H1 (cell line): ENCODE measurements at regions not wholly inside any gene's neighbourhood (a gene's known extent, or its start where the extent isn't known, plus 50 kb on each side); places are given as distances from the start of the nearest gene placed in this dataset.

Experiments used
- CTCF ChIA-PET: fragments of 300-600 bp; sonication (Branson Sonifier 250); formaldehyde crosslinking; loops from one replicate; lab custom pipeline; 2021; ENCODE audit not compliant: partially characterized antibody; lab: Charles Lee
- POLR2A ChIA-PET: fragments of 300-600 bp; sonication (Branson Sonifier 250); formaldehyde crosslinking; loops from one replicate; lab custom pipeline; 2021; ENCODE audit warnings: inconsistent platforms; ENCODE audit not compliant: partially characterized antibody; lab: Charles Lee
- DNase-seq, 2 experiments: peaks; one replicate each; pipeline versions ENCODE4 v3.0.0 to v3.0.0-alpha.2; 2010 to 2022; ENCODE audit warnings: low spot score in 2 of 2, low read depth in 1 of 2, mixed read lengths in 1 of 2
- FAIRE-seq: peaks from 2 replicates; lab custom pipeline; 2011; peaks lifted over from hg19 to GRCh38; lab: Jason Lieb, UNC
- H2AFZ ChIP-seq: 2 replicates; pipeline ENCODE4 v1.8.1; 2012; ENCODE audit warnings: low read length, inconsistent platforms
- H2AK5ac ChIP-seq: 2 replicates; pipeline ENCODE4 v1.6.1; 2013; ENCODE audit warnings: low read depth, low read length
- H2BK120ac ChIP-seq: replicated peaks from 2 replicates; pipeline ENCODE3; 2013; ENCODE audit warnings: low read depth, low read length, inconsistent platforms
- H2BK12ac ChIP-seq: 2 replicates; pipeline ENCODE4 v1.6.1; 2013; ENCODE audit warnings: low read depth, low read length
- H2BK15ac ChIP-seq: 2 replicates; pipeline ENCODE4 v1.6.1; 2013; ENCODE audit warnings: low read length
- H2BK20ac ChIP-seq: 2 replicates; pipeline ENCODE4 v1.6.1; 2013; ENCODE audit warnings: low read length
- H2BK5ac ChIP-seq: 2 replicates; pipeline ENCODE4 v1.6.1; 2013; ENCODE audit warnings: low read depth, low read length
- H3K14ac ChIP-seq: 2 replicates; pipeline ENCODE4 v1.6.1; 2013; ENCODE audit warnings: inconsistent platforms; ENCODE audit not compliant: insufficient read length
- H3K18ac ChIP-seq: 2 replicates; pipeline ENCODE4 v1.6.1; 2013; ENCODE audit warnings: low read length; ENCODE audit errors: extremely low read depth
- H3K23ac ChIP-seq: 2 replicates; pipeline ENCODE4 v1.6.1; 2013; ENCODE audit warnings: inconsistent platforms; ENCODE audit not compliant: insufficient read length
- H3K23me2 ChIP-seq: 2 replicates; pipeline ENCODE4 v1.6.1; 2013; ENCODE audit warnings: low read depth, low read length
- H3K27ac ChIP-seq: 2 replicates; pipeline ENCODE4 v1.6.1; 2011; ENCODE audit warnings: low read depth, low read length, inconsistent platforms
- H3K27me3 ChIP-seq, 4 experiments: replicated peaks in 1 of 4; 1 replicate in 1 of 4; 2 replicates in 3 of 4; pipeline versions ENCODE4 v1.6.1 to v1.8.1; 2011 to 2013; ENCODE audit warnings: low read length in 3 of 4, mild to moderate bottlenecking in 3 of 4, inconsistent platforms in 2 of 4, mixed read lengths in 2 of 4, moderate library complexity in 1 of 4; ENCODE audit not compliant: control insufficient read depth in 3 of 4, insufficient read depth in 3 of 4; ENCODE audit errors: extremely low read depth in 1 of 4
- H3K36me3 ChIP-seq, 4 experiments: 2 replicates each; pipeline versions ENCODE4 v1.6.1 to v1.8.1; 2011 to 2013; ENCODE audit warnings: mild to moderate bottlenecking in 4 of 4, low read length in 3 of 4, moderate library complexity in 2 of 4, control low read depth in 1 of 4, inconsistent platforms in 1 of 4; ENCODE audit not compliant: insufficient read depth in 4 of 4, control insufficient read depth in 2 of 4
- H3K4ac ChIP-seq: replicated peaks from 2 replicates; pipeline ENCODE3; 2013; ENCODE audit warnings: low read length, low read depth, mixed read lengths, inconsistent platforms; ENCODE audit not compliant: insufficient read length
- H3K4me1 ChIP-seq, 4 experiments: replicated peaks in 1 of 4; 1 replicate in 1 of 4; 2 replicates in 3 of 4; pipeline versions ENCODE4 v1.6.1 to v1.8.1; 2011 to 2013; ENCODE audit warnings: low read length in 3 of 4, inconsistent platforms in 2 of 4, mixed read lengths in 1 of 4; ENCODE audit not compliant: insufficient read depth in 4 of 4, control insufficient read depth in 3 of 4
- H3K4me2 ChIP-seq, 2 experiments: 2 replicates each; pipeline versions ENCODE4 v1.6.1 to v1.8.1; 2011 to 2013; ENCODE audit warnings: low read depth in 2 of 2, low read length in 2 of 2, control low read depth in 1 of 2, inconsistent platforms in 1 of 2, mild to moderate bottlenecking in 1 of 2; ENCODE audit not compliant: insufficient read depth in 1 of 2
- H3K4me3 ChIP-seq, 4 experiments: fragments of 200-600, 300-600 bp in 1 of 4; sonication (generic), shearing (Covaris generic), sonication (Bioruptor Twin) in 1 of 4; 2 replicates each; pipeline versions ENCODE4 v1.5.1 to v1.8.1; 2011 to 2016; ENCODE audit warnings: low read length in 4 of 4, low read depth in 3 of 4, control low read depth in 2 of 4, inconsistent platforms in 2 of 4, mild to moderate bottlenecking in 2 of 4, mixed read lengths in 1 of 4, moderate library complexity in 1 of 4; ENCODE audit not compliant: insufficient read depth in 2 of 4; ENCODE audit errors: extremely low read depth in 1 of 4
- H3K56ac ChIP-seq: replicated peaks from 2 replicates; pipeline ENCODE3; 2013; ENCODE audit warnings: low read depth, mild to moderate bottlenecking, mixed read lengths, low read length, inconsistent platforms; ENCODE audit not compliant: insufficient read length
- H3K79me1 ChIP-seq: 2 replicates; pipeline ENCODE4 v1.6.1; 2013; ENCODE audit warnings: low read depth, low read length, control low read depth
- H3K79me2 ChIP-seq, 2 experiments: 2 replicates each; pipeline versions ENCODE4 v1.6.1 to v1.8.1; 2012 to 2013; ENCODE audit warnings: low read length in 2 of 2, mild to moderate bottlenecking in 2 of 2, inconsistent platforms in 1 of 2; ENCODE audit not compliant: insufficient read depth in 2 of 2, control insufficient read depth in 1 of 2
- H3K9ac ChIP-seq, 4 experiments: replicated peaks in 1 of 4; 1 replicate in 1 of 4; 2 replicates in 3 of 4; pipeline versions ENCODE4 v1.6.1 to v1.8.1; 2011 to 2013; ENCODE audit warnings: low read depth in 3 of 4, low read length in 3 of 4, control low read depth in 2 of 4, mild to moderate bottlenecking in 2 of 4, moderate library complexity in 2 of 4, inconsistent platforms in 1 of 4; ENCODE audit errors: extremely low read depth in 1 of 4
- H3K9me3 ChIP-seq, 2 experiments: 2 replicates each; pipeline versions ENCODE4 v1.6.1 to v1.8.1; 2012 to 2013; ENCODE audit warnings: mild to moderate bottlenecking in 2 of 2, moderate library complexity in 2 of 2, control low read depth in 1 of 2, inconsistent platforms in 1 of 2, low read depth in 1 of 2, low read length in 1 of 2, mixed read lengths in 1 of 2; ENCODE audit not compliant: insufficient read depth in 2 of 2
- H4K20me1 ChIP-seq, 2 experiments: replicated peaks in 1 of 2; 2 replicates each; pipeline versions ENCODE3 to v1.8.1; 2011 to 2013; ENCODE audit warnings: inconsistent platforms in 2 of 2, low read length in 2 of 2, mild to moderate bottlenecking in 1 of 2; ENCODE audit not compliant: insufficient read depth in 2 of 2, control insufficient read depth in 1 of 2
- H4K5ac ChIP-seq: 2 replicates; pipeline ENCODE4 v1.6.1; 2013; ENCODE audit warnings: low read length, low read depth, mixed read lengths, inconsistent platforms; ENCODE audit not compliant: insufficient read length
- H4K8ac ChIP-seq: 2 replicates; pipeline ENCODE4 v1.8.0; 2013; ENCODE audit warnings: mild to moderate bottlenecking, moderate library complexity, low read length, inconsistent platforms; ENCODE audit not compliant: insufficient read depth; ENCODE audit errors: extremely low read depth
- H4K91ac ChIP-seq: replicated peaks from 2 replicates; pipeline ENCODE3; 2013; ENCODE audit warnings: low read length, mixed read lengths, inconsistent platforms; ENCODE audit not compliant: insufficient read length
- CTCF ChIP-seq, 3 experiments: IDR thresholded peaks; 1 replicate in 2 of 3; 2 replicates in 1 of 3; pipeline versions ENCODE4 v1.5.1 to v1.6.1; 2011; ENCODE audit warnings: low read length in 3 of 3, mild to moderate bottlenecking in 3 of 3, inconsistent platforms in 2 of 3, low read depth in 1 of 3, moderate library complexity in 1 of 3; ENCODE audit not compliant: insufficient read depth in 1 of 3; ENCODE audit errors: control extremely low read depth in 1 of 3
- EGR1 ChIP-seq: IDR thresholded peaks from 2 replicates; pipeline ENCODE4 v1.6.1; 2011; ENCODE audit warnings: low read depth, low read length, borderline replicate concordance
- EP300 ChIP-seq, 2 experiments: IDR thresholded peaks; 1 replicate in 1 of 2; 2 replicates in 1 of 2; pipeline ENCODE4 v1.6.1; 2011 to 2012; ENCODE audit warnings: low read depth in 2 of 2, low read length in 2 of 2, mild to moderate bottlenecking in 2 of 2, borderline replicate concordance in 1 of 2, inconsistent platforms in 1 of 2, moderate library complexity in 1 of 2
- GTF2F1 ChIP-seq: IDR thresholded peaks from 2 replicates; pipeline ENCODE4 v1.6.1; 2012; ENCODE audit warnings: low read depth, low read length, improper control_type of control experiment, borderline replicate concordance
- JUND ChIP-seq: IDR thresholded peaks from 2 replicates; pipeline ENCODE4 v1.6.1; 2011; ENCODE audit warnings: mild to moderate bottlenecking, improper control_type of control experiment, low read length
- POU5F1 ChIP-seq: IDR thresholded peaks from 2 replicates; pipeline ENCODE4 v1.6.1; 2011; ENCODE audit warnings: low read depth, mild to moderate bottlenecking, low read length, moderate library complexity
- TBP ChIP-seq: IDR thresholded peaks from 2 replicates; pipeline ENCODE4 v1.6.1; 2011; ENCODE audit warnings: low read depth, low read length, improper control_type of control experiment
- ZNF274 ChIP-seq: IDR thresholded peaks from 2 replicates; pipeline ENCODE4 v1.7.0; 2012; ENCODE audit warnings: low read length, borderline replicate concordance; ENCODE audit errors: extremely low read depth
- WGBS, 2 experiments: shearing (Covaris generic) in 1 of 2; methylation state at CpG; one replicate each; pipeline versions ENCODE4 v1.1.6 to v1.1.7; 2013 to 2015; ENCODE audit warnings: low lambda C conversion rate in 2 of 2, mixed read lengths in 2 of 2, inconsistent platforms in 1 of 2, low coverage in 1 of 2, missing lambda C conversion rate in 1 of 2; ENCODE audit not compliant: insufficient replicate concordance in 2 of 2, insufficient coverage in 1 of 2, insufficient read length in 1 of 2; ENCODE audit errors: extremely low coverage in 1 of 2, missing lambda C conversion rate in 1 of 2; 5-methylcytosine and 5-hydroxymethylcytosine counted together

- H3K4me1 ChIP-seq = peaks cover 0 to 3% (median 3%) of the 10 kb centered on the region in 4 experiments; a peak in 4 of 7 replicates
- POLR2A ChIA-PET = interaction anchor here (0.9 to 1.2 kb wide), 2 partner anchors 9 to 14 kb away, joined by 3 to 4 read pairs; no protein-coding TSS in a partner anchor
- no peak overlapping the region for H3K14ac ChIP-seq
Observed at GRCh38 chr20:57094991-57095390, 171.4 kb downstream of the BMP7 start.

More at GRCh38 chr20:57094991-57095390, 171.4 kb downstream of the BMP7 start:
- H3K9me3 ChIP-seq = no peaks in the 10 kb centered on the region
- no peak overlapping the region for H3K4ac ChIP-seq
- H4K91ac ChIP-seq = no peak overlapping the region
- no peaks in the 10 kb centered on the region for H3K79me2 ChIP-seq
- H3K56ac ChIP-seq = no peak overlapping the region
- H2BK120ac ChIP-seq = no peak overlapping the region
- H3K27me3 ChIP-seq = peaks cover 0 to 14% (median 7%) of the 10 kb centered on the region in 4 experiments; a peak in 5 of 7 replicates
- peaks cover 6% of the 10 kb centered on the region; the same call in 1 of the 2 replicates for H3K23me2 ChIP-seq
- H2BK15ac ChIP-seq = no peak overlapping the region
- H3K9ac ChIP-seq = no peak overlapping the region
- H3K4me3 ChIP-seq = no peak overlapping the region
- no peaks in the 10 kb centered on the region for H3K79me1 ChIP-seq
- no peak overlapping the region for H4K8ac ChIP-seq
- H2AFZ ChIP-seq = no peak overlapping the region
- no peak overlapping the region for H3K4me2 ChIP-seq
- H2AK5ac ChIP-seq = no peak overlapping the region
- no peak overlapping the region for H4K5ac ChIP-seq
- TF ChIP-seq EP300 (IDR thresholded peaks at IDR 0.05; ENCODE audit: borderline replicate concordance in 1 of 2, low read depth in 2 of 2, low read length in 2 of 2) (no peak), JUND (no peak), EGR1 (no peak), ZNF274 (no peak), CTCF (IDR thresholded peaks at IDR 0.05; ENCODE audit: control extremely low read depth in 1 of 3, insufficient read depth in 1 of 3, low read depth in 1 of 3, low read length in 3 of 3) (no peak), GTF2F1 (no peak), TBP (no peak), POU5F1 (no peak)
- no peak overlapping the region for H2BK5ac ChIP-seq
- H2BK12ac ChIP-seq = no peak overlapping the region
- no peak overlapping the region for H3K23ac ChIP-seq
- H2BK20ac ChIP-seq = no peak overlapping the region
- CTCF ChIA-PET = interaction anchor here (1.2 to 3.2 kb wide), 8 partner anchors 10 to 252 kb away, joined by 3 to 16 read pairs (median 6); partner anchors contain the start of gene SPO11
- WGBS, 2 experiments = 88% methylated on average over 12 of the region's 12 CpGs; no CpG with 5 or more reads in 1 of the 2 experiments
- no peak for DNase-seq
- FAIRE-seq = no peak
- no peak overlapping the region for H3K18ac ChIP-seq
- H3K36me3 ChIP-seq = no peaks in the 10 kb centered on the region
- no peak overlapping the region for H3K27ac ChIP-seq
- peaks cover 0 to 4% of the 10 kb centered on the region in 2 experiments for H4K20me1 ChIP-seq
